Activated CD4-positive, alpha-beta memory T cell treated with anti-CD3 and anti-CD28 coated beads, Interleukin-2, amount 10 ng/mL, durations not matched to agents 7 days and 5 days (primary cell): ENCODE measurements at regions not wholly inside any gene's neighbourhood (a gene's known extent, or its start where the extent isn't known, plus 50 kb on each side); places are given as distances from the start of the nearest gene placed in this dataset.
"Not testable (repeated sequence)": the region's sequence is repeated elsewhere in the genome, so short reads cannot be mapped to it uniquely, and the experiment has no call there.

Experiments used
- CTCF ChIA-PET: fragments of 350-600 bp; sonication (Branson Sonifier 250); formaldehyde crosslinking; loops from one replicate; lab custom pipeline; 2021; ENCODE audit warnings: antibody characterized with exemption, inconsistent platforms; lab: Charles Lee
- POLR2A ChIA-PET: fragments of 350-600 bp; sonication (Branson Sonifier 250); formaldehyde crosslinking; loops from one replicate; lab custom pipeline; 2021; ENCODE audit warnings: antibody characterized with exemption; lab: Charles Lee
- DNase-seq: peaks from one replicate; pipeline ENCODE4 v3.0.0-alpha.2; 2020
- H3K27ac Mint-ChIP-seq: one replicate; pipeline ENCODE4 v1.8.0; 2021; ENCODE audit warnings: mild to moderate bottlenecking, mixed read lengths
- H3K27me3 Mint-ChIP-seq: one replicate; pipeline ENCODE4 v1.8.0; 2021; ENCODE audit warnings: mixed read lengths
- H3K36me3 Mint-ChIP-seq: one replicate; pipeline ENCODE4 v1.8.0; 2021; ENCODE audit warnings: low read depth, mixed read lengths
- H3K4me1 Mint-ChIP-seq: one replicate; pipeline ENCODE4 v1.8.0; 2021; ENCODE audit warnings: mixed read lengths
- H3K4me3 Mint-ChIP-seq: one replicate; pipeline ENCODE4 v1.8.0; 2021; ENCODE audit warnings: mild to moderate bottlenecking, mixed read lengths
- H3K9me3 Mint-ChIP-seq: one replicate; pipeline ENCODE4 v1.8.0; 2021; ENCODE audit warnings: mixed read lengths

- H3K27ac Mint-ChIP-seq, POLR2A ChIA-PET, H3K27me3 Mint-ChIP-seq, H3K9me3 Mint-ChIP-seq, H3K36me3 Mint-ChIP-seq, CTCF ChIA-PET, DNase-seq, H3K4me3 Mint-ChIP-seq, H3K4me1 Mint-ChIP-seq: not testable (repeated sequence)
Measured at GRCh38 chr15:69879963-69880362, 217.8 kb downstream of the TLE3 start.

- Mint-ChIP-seq H3K27me3 (no peaks in the 10 kb centered on the region), H3K4me3 (no peak overlapping the region), H3K4me1 (no peaks in the 10 kb centered on the region), H3K36me3 (no peaks in the 10 kb centered on the region), H3K9me3 (peaks cover 6% of the 10 kb centered on the region), H3K27ac (no peak overlapping the region)
- ChIA-PET POLR2A (no interaction called here), CTCF (no interaction called here)
- DNase-seq = no peak
Measured at GRCh38 chr15:69880571-69881301, 217.0 kb downstream of the TLE3 start.

GRCh38 chr15:69881302-69881670 is 216.4 kb downstream of the TLE3 start:
- Mint-ChIP-seq H3K27ac (no peak overlapping the region), H3K4me3 (no peak overlapping the region), H3K9me3 (peaks cover 6% of the 10 kb centered on the region), H3K4me1 (no peaks in the 10 kb centered on the region), H3K27me3 (no peaks in the 10 kb centered on the region), H3K36me3 (no peaks in the 10 kb centered on the region)
- POLR2A ChIA-PET = no interaction called here
- no peak for DNase-seq
- CTCF ChIA-PET = no interaction called here

GRCh38 chr15:69881766-69882165 is 216.0 kb downstream of the TLE3 start:
- peaks cover 6% of the 10 kb centered on the region for H3K9me3 Mint-ChIP-seq
- ChIA-PET CTCF (no interaction called here), POLR2A (no interaction called here)
- H3K4me3 Mint-ChIP-seq = no peak overlapping the region
- no peaks in the 10 kb centered on the region for H3K27me3 Mint-ChIP-seq
- H3K27ac Mint-ChIP-seq = no peak overlapping the region
- no peaks in the 10 kb centered on the region for H3K4me1 Mint-ChIP-seq
- H3K36me3 Mint-ChIP-seq = no peaks in the 10 kb centered on the region
- DNase-seq = no peak

GRCh38 chr15:69883306-69883705 is 214.4 kb downstream of the TLE3 start:
- ChIA-PET POLR2A (no interaction called here), CTCF (no interaction called here)
- Mint-ChIP-seq H3K9me3 (peaks cover 5% of the 10 kb centered on the region), H3K4me1 (no peaks in the 10 kb centered on the region), H3K36me3 (no peaks in the 10 kb centered on the region), H3K27me3 (peaks cover 11% of the 10 kb centered on the region), H3K27ac (no peak overlapping the region), H3K4me3 (no peak overlapping the region)
- no peak for DNase-seq

- H3K27me3 Mint-ChIP-seq = peaks cover 11% of the 10 kb centered on the region
- CTCF ChIA-PET = no interaction called here
- H3K4me3 Mint-ChIP-seq = no peak overlapping the region
- peaks cover 5% of the 10 kb centered on the region for H3K9me3 Mint-ChIP-seq
- no peak for DNase-seq
- H3K36me3 Mint-ChIP-seq = no peaks in the 10 kb centered on the region
- no peak overlapping the region for H3K27ac Mint-ChIP-seq
- POLR2A ChIA-PET = no interaction called here
- peaks cover 3% of the 10 kb centered on the region for H3K4me1 Mint-ChIP-seq
Measured at GRCh38 chr15:69885173-69885955, 212.4 kb downstream of the TLE3 start.

- CTCF ChIA-PET = no interaction called here
- peaks cover 5% of the 10 kb centered on the region for H3K9me3 Mint-ChIP-seq
- peaks cover 11% of the 10 kb centered on the region for H3K27me3 Mint-ChIP-seq
- POLR2A ChIA-PET = no interaction called here
- no peak for DNase-seq
- peaks cover 3% of the 10 kb centered on the region for H3K4me1 Mint-ChIP-seq
- H3K27ac Mint-ChIP-seq = no peak overlapping the region
- no peak overlapping the region for H3K4me3 Mint-ChIP-seq
- H3K36me3 Mint-ChIP-seq = no peaks in the 10 kb centered on the region
Measured at GRCh38 chr15:69887009-69887408, 210.7 kb downstream of the TLE3 start.

GRCh38 chr15:69887553-69887952 is 210.2 kb downstream of the TLE3 start:
- Mint-ChIP-seq H3K27me3 (peaks cover 11% of the 10 kb centered on the region), H3K4me1 (peaks cover 3% of the 10 kb centered on the region), H3K9me3 (peaks cover 5% of the 10 kb centered on the region), H3K27ac (no peak overlapping the region), H3K36me3 (no peaks in the 10 kb centered on the region), H3K4me3 (no peak overlapping the region)
- CTCF ChIA-PET = no interaction called here
- no peak for DNase-seq
- POLR2A ChIA-PET = no interaction called here

- H3K4me3 Mint-ChIP-seq = no peak overlapping the region
- ChIA-PET POLR2A (no interaction called here), CTCF (no interaction called here)
- DNase-seq = no peak
- H3K9me3 Mint-ChIP-seq = peaks cover 4% of the 10 kb centered on the region
- H3K4me1 Mint-ChIP-seq = peaks cover 3% of the 10 kb centered on the region
- H3K36me3 Mint-ChIP-seq = no peaks in the 10 kb centered on the region
- H3K27ac Mint-ChIP-seq = no peak overlapping the region
- H3K27me3 Mint-ChIP-seq = peaks cover 15% of the 10 kb centered on the region
Measured at GRCh38 chr15:69888406-69888805, 209.3 kb downstream of the TLE3 start.

GRCh38 chr15:69891070-69891536 is 206.6 kb downstream of the TLE3 start:
- H3K4me1 Mint-ChIP-seq = peaks cover 3% of the 10 kb centered on the region

GRCh38 chr15:69891606-69892005 is 206.1 kb downstream of the TLE3 start:
- no peak overlapping the region for H3K4me3 Mint-ChIP-seq
- ChIA-PET POLR2A (no interaction called here), CTCF (no interaction called here)
- no peak for DNase-seq
- peaks cover 3% of the 10 kb centered on the region for H3K4me1 Mint-ChIP-seq
- H3K36me3 Mint-ChIP-seq = no peaks in the 10 kb centered on the region
- no peak overlapping the region for H3K27ac Mint-ChIP-seq
- no peaks in the 10 kb centered on the region for H3K9me3 Mint-ChIP-seq
- H3K27me3 Mint-ChIP-seq = peaks cover 35% of the 10 kb centered on the region

More at GRCh38 chr15:69891070-69891536, 206.6 kb downstream of the TLE3 start:
- Mint-ChIP-seq H3K9me3 (no peaks in the 10 kb centered on the region), H3K4me3 (no peak overlapping the region), H3K27me3 (peaks cover 32% of the 10 kb centered on the region), H3K36me3 (no peaks in the 10 kb centered on the region), H3K27ac (no peak overlapping the region)
- ChIA-PET POLR2A (no interaction called here), CTCF (no interaction called here)
- DNase-seq = no peak

- H3K4me3 Mint-ChIP-seq = no peak overlapping the region
- H3K4me1 Mint-ChIP-seq = peaks cover 3% of the 10 kb centered on the region
- ChIA-PET CTCF (no interaction called here), POLR2A (no interaction called here)
- no peaks in the 10 kb centered on the region for H3K36me3 Mint-ChIP-seq
- H3K27me3 Mint-ChIP-seq = peaks cover 36% of the 10 kb centered on the region
- H3K27ac Mint-ChIP-seq = no peak overlapping the region
- H3K9me3 Mint-ChIP-seq = no peaks in the 10 kb centered on the region
- DNase-seq = no peak
Measured at GRCh38 chr15:69892351-69892750, 205.4 kb downstream of the TLE3 start.

- ChIA-PET CTCF (no interaction called here), POLR2A (no interaction called here)
- no peak for DNase-seq
- Mint-ChIP-seq H3K27me3 (peaks cover 30% of the 10 kb centered on the region), H3K4me1 (peaks cover 3% of the 10 kb centered on the region), H3K4me3 (no peak overlapping the region), H3K36me3 (no peaks in the 10 kb centered on the region), H3K9me3 (no peaks in the 10 kb centered on the region), H3K27ac (no peak overlapping the region)
Measured at GRCh38 chr15:69893086-69893485, 204.6 kb downstream of the TLE3 start.

GRCh38 chr15:69893863-69894262 is 203.9 kb downstream of the TLE3 start:
- CTCF ChIA-PET = no interaction called here
- no peaks in the 10 kb centered on the region for H3K36me3 Mint-ChIP-seq
- H3K27me3 Mint-ChIP-seq = peaks cover 30% of the 10 kb centered on the region
- POLR2A ChIA-PET = no interaction called here
- no peaks in the 10 kb centered on the region for H3K9me3 Mint-ChIP-seq
- peaks cover 3% of the 10 kb centered on the region for H3K4me1 Mint-ChIP-seq
- H3K4me3 Mint-ChIP-seq = no peak overlapping the region
- DNase-seq = no peak
- no peak overlapping the region for H3K27ac Mint-ChIP-seq
